HepG2 (cell line): ENCODE measurements at regions not wholly inside any gene's neighbourhood (a gene's known extent, or its start where the extent isn't known, plus 50 kb on each side); places are given as distances from the start of the nearest gene placed in this dataset.

Experiments
- ATAC-seq: fragments of 200-7000 bp; cut with Tn5 transposase; 3 replicates; pipeline ENCODE4 v1.9.1; 2020; ENCODE audit warnings: mild to moderate bottlenecking, moderate library complexity
- BruUV-seq: library from RNA; stranded (reverse); fragments of 400-500 nt; replicated peaks from 2 replicates; lab custom pipeline; 2021; lab: Mats Ljungman, UMichigan
- CTCF ChIA-PET: fragments of 300-600 bp; formaldehyde crosslinking; extraction: SDS; loops from one replicate; lab custom pipeline; 2021; ENCODE audit warnings: low total read pairs, inconsistent platforms, low intra/inter-chr PET ratio; lab: Yijun Ruan, JAX
- POLR2A ChIA-PET: fragments of 350-600 bp; sonication (Branson Sonifier 250); formaldehyde crosslinking; loops from one replicate; lab custom pipeline; 2020; ENCODE audit warnings: antibody characterized with exemption, inconsistent platforms; lab: Yijun Ruan, JAX
- DNase-seq: peaks from one replicate; pipeline ENCODE4 v3.0.0-alpha.2; 2015; ENCODE audit warnings: low spot score
- FAIRE-seq: peaks from 3 replicates; lab custom pipeline; 2011; peaks lifted over from hg19 to GRCh38; lab: Jason Lieb, UNC
- H2AFZ ChIP-seq: one replicate; pipeline ENCODE4 v1.6.1; 2011; ENCODE audit warnings: low read length, inconsistent platforms
- H3K27ac ChIP-seq: fragments of 300-600 bp; 3 replicates; pipeline ENCODE4 v1.8.0; 2011; ENCODE audit warnings: mixed run types, mild to moderate bottlenecking, mixed read lengths, low read length, inconsistent platforms; ENCODE audit not compliant: insufficient read depth; ENCODE audit errors: extremely low read length
- H3K27me3 ChIP-seq, 2 experiments: fragments of 200-600 bp in 1 of 2; 2 replicates in 1 of 2; 3 replicates in 1 of 2; pipeline versions ENCODE4 v1.6.0 to v1.8.0; 2011; ENCODE audit warnings: low read length in 2 of 2, mild to moderate bottlenecking in 2 of 2, moderate library complexity in 2 of 2, inconsistent platforms in 1 of 2; ENCODE audit not compliant: insufficient read depth in 2 of 2, control insufficient read depth in 1 of 2
- H3K36me3 ChIP-seq, 2 experiments: fragments of 200-600 bp in 1 of 2; replicated peaks in 1 of 2; 2 replicates in 1 of 2; 3 replicates in 1 of 2; pipeline versions ENCODE4 v1.5.1 to v1.8.0; 2011; ENCODE audit warnings: low read length in 2 of 2, inconsistent platforms in 1 of 2; ENCODE audit not compliant: insufficient read depth in 2 of 2, control insufficient read depth in 1 of 2
- H3K4me1 ChIP-seq: 2 replicates; pipeline ENCODE4 v1.5.1; 2012; ENCODE audit warnings: low read length, inconsistent platforms; ENCODE audit not compliant: insufficient read depth
- H3K4me2 ChIP-seq: 2 replicates; pipeline ENCODE4 v1.6.0; 2011; ENCODE audit warnings: low read depth, low read length, inconsistent platforms
- H3K4me3 ChIP-seq, 3 experiments: fragments of 200-600 bp in 1 of 3; sonication (generic), shearing (Covaris generic) in 1 of 3; replicated peaks in 1 of 3; 2 replicates each; pipeline ENCODE4 v1.5.1; 2011 to 2016; ENCODE audit warnings: low read length in 3 of 3, inconsistent platforms in 2 of 3, low read depth in 2 of 3, mild to moderate bottlenecking in 2 of 3, control low read depth in 1 of 3, mixed read lengths in 1 of 3; ENCODE audit not compliant: insufficient read depth in 1 of 3
- H3K79me2 ChIP-seq: one replicate; pipeline ENCODE4 v1.6.1; 2011; ENCODE audit warnings: low read length, inconsistent platforms; ENCODE audit not compliant: insufficient read depth
- H3K9ac ChIP-seq: 2 replicates; pipeline ENCODE4 v1.6.0; 2011; ENCODE audit warnings: mild to moderate bottlenecking, low read depth, low read length, inconsistent platforms; ENCODE audit not compliant: insufficient read depth
- H3K9me3 ChIP-seq: 2 replicates; pipeline ENCODE4 v1.5.1; 2012; ENCODE audit warnings: mild to moderate bottlenecking, low read length
- H4K20me1 ChIP-seq: 2 replicates; pipeline ENCODE4 v1.6.0; 2011; ENCODE audit warnings: inconsistent platforms, mild to moderate bottlenecking, low read length, moderate library complexity; ENCODE audit not compliant: insufficient read depth
- CC2D1A ChIP-seq: sonication (generic); formaldehyde crosslinking; IDR thresholded peaks from 2 replicates; pipeline ENCODE4 v1.8.1; 2023; ENCODE audit warnings: mild to moderate bottlenecking, missing genetic modification reagents
- FOSL1 ChIP-seq: sonication (generic); formaldehyde crosslinking; IDR thresholded peaks from 2 replicates; pipeline ENCODE4 v1.9.0; 2021; ENCODE audit warnings: missing genetic modification reagents, borderline replicate concordance
- HMGA1 ChIP-seq: sonication (generic); formaldehyde crosslinking; conservative IDR thresholded peaks from 2 replicates; pipeline ENCODE4 v1.4.0; 2020; ENCODE audit warnings: missing genetic modification reagents
- KLF9 ChIP-seq: IDR thresholded peaks from 2 replicates; pipeline ENCODE4 v1.6.1; 2016; ENCODE audit warnings: low read depth
- MXI1 ChIP-seq: IDR thresholded peaks from 3 replicates; pipeline ENCODE4 v1.6.1; 2012; ENCODE audit warnings: low read depth, low read length, inconsistent platforms, borderline replicate concordance
- NFIB ChIP-seq: sonication (generic); formaldehyde crosslinking; IDR thresholded peaks from 2 replicates; pipeline ENCODE4 v1.9.0; 2021; ENCODE audit warnings: missing genetic modification reagents, mild to moderate bottlenecking, borderline replicate concordance
- NONO ChIP-seq, 2 experiments: fragments of 450-650 bp in 1 of 2; sonication (generic) in 1 of 2; formaldehyde crosslinking in 1 of 2; IDR thresholded peaks in 1 of 2; conservative IDR thresholded peaks in 1 of 2; 2 replicates each; pipeline versions ENCODE4 v1.6.1 to v1.8.0; 2017 to 2022; ENCODE audit warnings: mild to moderate bottlenecking in 1 of 2, missing genetic modification reagents in 1 of 2, moderate library complexity in 1 of 2
- RBAK ChIP-seq: sonication (generic); formaldehyde crosslinking; IDR thresholded peaks from 2 replicates; pipeline ENCODE4 v1.5.1; 2020; ENCODE audit warnings: mild to moderate bottlenecking, missing genetic modification reagents
- SMAD3 ChIP-seq: sonication (generic); formaldehyde crosslinking; IDR thresholded peaks from 2 replicates; pipeline ENCODE4 v1.4.0; 2020; ENCODE audit warnings: missing genetic modification reagents
- SMARCE1 ChIP-seq: fragments of 450-650 bp; IDR thresholded peaks from 2 replicates; pipeline ENCODE4 v1.6.1; 2017; ENCODE audit warnings: borderline replicate concordance
- ZBTB42 ChIP-seq: sonication (generic); formaldehyde crosslinking; IDR thresholded peaks from 2 replicates; pipeline ENCODE4 v1.5.0; 2020; ENCODE audit warnings: mild to moderate bottlenecking, missing genetic modification reagents
- ZNF326 ChIP-seq: sonication (generic); formaldehyde crosslinking; IDR thresholded peaks from 2 replicates; pipeline ENCODE4 v1.4.0; 2020; ENCODE audit warnings: missing genetic modification reagents, borderline replicate concordance
- ZNF460 ChIP-seq: sonication (generic); formaldehyde crosslinking; IDR thresholded peaks from 2 replicates; pipeline ENCODE4 v1.5.1; 2020; ENCODE audit warnings: missing genetic modification reagents, mild to moderate bottlenecking, borderline replicate concordance
- WGBS: methylation state at CpG from one replicate; pipeline ENCODE4 v1.1.6; 2017; ENCODE audit warnings: low lambda C conversion rate; 5-methylcytosine and 5-hydroxymethylcytosine counted together
- in situ Hi-C: cut with HindIII; loops from 2 replicates; pipeline ENCODE4 v1.10.0; 2017; ENCODE audit warnings: low pct_unique_long_range_greater_than_20kb; ENCODE audit not compliant: extremely low pct_ligation_motif_present
- intact Hi-C: fragments of 100-400 bp; cut with micrococcal nuclease; formaldehyde crosslinking; loops from one replicate; pipeline ENCODE4 v1.10.0; 2022; ENCODE audit not compliant: unreplicated experiment
- TF ChIP-seq, protein P1 (sequence below): sonication (generic); formaldehyde crosslinking; conservative IDR thresholded peaks from 2 replicates; pipeline ENCODE4 v1.4.0; 2020; ENCODE audit warnings: mild to moderate bottlenecking, missing genetic modification reagents, moderate library complexity
- TF ChIP-seq, protein P2 (sequence below): IDR thresholded peaks from 2 replicates; pipeline ENCODE4 v1.6.1; 2016; ENCODE audit warnings: control low read depth
- TF ChIP-seq, protein P3 (sequence below): sonication (generic); formaldehyde crosslinking; conservative IDR thresholded peaks from 2 replicates; pipeline ENCODE4 v1.4.0; 2020; ENCODE audit warnings: missing genetic modification reagents

- no peaks in the 10 kb centered on the region for H3K79me2 ChIP-seq
- 16% methylated on average over 1 of the region's 1 CpG for WGBS
- intact Hi-C loops (no loop called here), in situ Hi-C loops (no loop called here)
- H3K4me1 ChIP-seq = no peaks in the 10 kb centered on the region
- ChIA-PET POLR2A (no interaction called here), CTCF (no interaction called here)
- H3K9ac ChIP-seq = no peak overlapping the region
- DNase-seq = no peak
- TF ChIP-seq CC2D1A (CRISPR knock-in tag) (no peak), RBAK (CRISPR knock-in tag) (no peak), ZNF460 (no peak), ZBTB42 (CRISPR knock-in tag) (no peak), SMAD3 (CRISPR knock-in tag) (no peak)
- no peaks in the 10 kb centered on the region for H3K36me3 ChIP-seq
- H2AFZ ChIP-seq = no peak overlapping the region
- H3K4me3 ChIP-seq = no peak overlapping the region
- ATAC-seq = no peak
- no TSS peak for BruUV-seq
- H3K4me2 ChIP-seq = no peak overlapping the region
- no peaks in the 10 kb centered on the region for H4K20me1 ChIP-seq
- H3K27ac ChIP-seq = no peak overlapping the region
- H3K27me3 ChIP-seq = no peaks in the 10 kb centered on the region; a peak in 1 of 5 replicates
- no peaks in the 10 kb centered on the region for H3K9me3 ChIP-seq
- FAIRE-seq = no peak
Observed at GRCh38 chr10:56296618-56297017, 64.4 kb downstream of the ZWINT start.

DNA sequence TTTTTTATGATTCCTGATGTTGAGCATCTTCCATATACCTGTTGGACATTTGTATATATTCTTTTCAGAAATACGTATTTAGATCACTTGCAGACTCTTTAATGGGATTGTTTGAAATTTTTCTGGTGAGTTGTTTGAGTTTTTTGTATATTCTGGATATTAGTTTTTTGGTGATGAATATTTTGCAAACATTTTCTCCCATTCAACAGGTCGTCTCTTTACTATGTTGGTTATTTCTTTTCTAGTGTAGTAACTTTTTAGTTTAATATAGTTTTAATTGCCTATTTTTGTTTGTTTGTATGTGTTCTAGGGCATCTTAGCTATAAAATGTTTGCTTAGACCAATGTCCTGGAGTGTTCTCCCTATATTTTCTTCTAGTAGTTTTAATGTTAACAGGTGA is 72.7 kb downstream of the ZWINT start:
- H2AFZ ChIP-seq = no peak overlapping the region
- intact Hi-C loops = no loop called here
- TF ChIP-seq HMGA1 (CRISPR knock-in tag) (no peak), NFIB (CRISPR knock-in tag) (no peak), ZNF326 (CRISPR knock-in tag) (no peak), FOSL1 (CRISPR knock-in tag) (no peak), SMARCE1 (no peak), NONO (IDR thresholded peaks at IDR 0.05) (no peak), NONO (CRISPR knock-in tag; conservative IDR thresholded peaks at IDR 0.05) (no peak), KLF9 (no peak), MXI1 (no peak)
- TF ChIP-seq, protein P1, sequence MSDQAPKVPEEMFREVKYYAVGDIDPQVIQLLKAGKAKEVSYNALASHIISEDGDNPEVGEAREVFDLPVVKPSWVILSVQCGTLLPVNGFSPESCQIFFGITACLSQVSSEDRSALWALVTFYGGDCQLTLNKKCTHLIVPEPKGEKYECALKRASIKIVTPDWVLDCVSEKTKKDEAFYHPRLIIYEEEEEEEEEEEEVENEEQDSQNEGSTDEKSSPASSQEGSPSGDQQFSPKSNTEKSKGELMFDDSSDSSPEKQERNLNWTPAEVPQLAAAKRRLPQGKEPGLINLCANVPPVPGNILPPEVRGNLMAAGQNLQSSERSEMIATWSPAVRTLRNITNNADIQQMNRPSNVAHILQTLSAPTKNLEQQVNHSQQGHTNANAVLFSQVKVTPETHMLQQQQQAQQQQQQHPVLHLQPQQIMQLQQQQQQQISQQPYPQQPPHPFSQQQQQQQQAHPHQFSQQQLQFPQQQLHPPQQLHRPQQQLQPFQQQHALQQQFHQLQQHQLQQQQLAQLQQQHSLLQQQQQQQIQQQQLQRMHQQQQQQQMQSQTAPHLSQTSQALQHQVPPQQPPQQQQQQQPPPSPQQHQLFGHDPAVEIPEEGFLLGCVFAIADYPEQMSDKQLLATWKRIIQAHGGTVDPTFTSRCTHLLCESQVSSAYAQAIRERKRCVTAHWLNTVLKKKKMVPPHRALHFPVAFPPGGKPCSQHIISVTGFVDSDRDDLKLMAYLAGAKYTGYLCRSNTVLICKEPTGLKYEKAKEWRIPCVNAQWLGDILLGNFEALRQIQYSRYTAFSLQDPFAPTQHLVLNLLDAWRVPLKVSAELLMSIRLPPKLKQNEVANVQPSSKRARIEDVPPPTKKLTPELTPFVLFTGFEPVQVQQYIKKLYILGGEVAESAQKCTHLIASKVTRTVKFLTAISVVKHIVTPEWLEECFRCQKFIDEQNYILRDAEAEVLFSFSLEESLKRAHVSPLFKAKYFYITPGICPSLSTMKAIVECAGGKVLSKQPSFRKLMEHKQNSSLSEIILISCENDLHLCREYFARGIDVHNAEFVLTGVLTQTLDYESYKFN (CRISPR knock-in tag) = no peak
- TF ChIP-seq, protein P2, sequence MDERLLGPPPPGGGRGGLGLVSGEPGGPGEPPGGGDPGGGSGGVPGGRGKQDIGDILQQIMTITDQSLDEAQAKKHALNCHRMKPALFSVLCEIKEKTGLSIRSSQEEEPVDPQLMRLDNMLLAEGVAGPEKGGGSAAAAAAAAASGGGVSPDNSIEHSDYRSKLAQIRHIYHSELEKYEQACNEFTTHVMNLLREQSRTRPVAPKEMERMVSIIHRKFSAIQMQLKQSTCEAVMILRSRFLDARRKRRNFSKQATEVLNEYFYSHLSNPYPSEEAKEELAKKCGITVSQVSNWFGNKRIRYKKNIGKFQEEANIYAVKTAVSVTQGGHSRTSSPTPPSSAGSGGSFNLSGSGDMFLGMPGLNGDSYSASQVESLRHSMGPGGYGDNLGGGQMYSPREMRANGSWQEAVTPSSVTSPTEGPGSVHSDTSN = no peak
- TF ChIP-seq, protein P3, sequence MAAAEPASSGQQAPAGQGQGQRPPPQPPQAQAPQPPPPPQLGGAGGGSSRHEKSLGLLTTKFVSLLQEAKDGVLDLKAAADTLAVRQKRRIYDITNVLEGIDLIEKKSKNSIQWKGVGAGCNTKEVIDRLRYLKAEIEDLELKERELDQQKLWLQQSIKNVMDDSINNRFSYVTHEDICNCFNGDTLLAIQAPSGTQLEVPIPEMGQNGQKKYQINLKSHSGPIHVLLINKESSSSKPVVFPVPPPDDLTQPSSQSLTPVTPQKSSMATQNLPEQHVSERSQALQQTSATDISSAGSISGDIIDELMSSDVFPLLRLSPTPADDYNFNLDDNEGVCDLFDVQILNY = no peak

More for the DNA sequence above, 72.7 kb downstream of the ZWINT start:
- BruUV-seq = no TSS peak
- H3K27me3 ChIP-seq = no peaks in the 10 kb centered on the region
- CTCF ChIA-PET = no interaction called here
- DNase-seq = no peak
- 0% methylated on average over 2 of the region's 2 CpGs for WGBS
- no peak overlapping the region for H3K27ac ChIP-seq
- no peaks in the 10 kb centered on the region for H3K9me3 ChIP-seq
- H3K4me1 ChIP-seq = no peaks in the 10 kb centered on the region
- no peak overlapping the region for H3K9ac ChIP-seq
- H3K4me3 ChIP-seq = no peak overlapping the region
- no peak overlapping the region for H3K4me2 ChIP-seq
- POLR2A ChIA-PET = no interaction called here
- no peak for FAIRE-seq
- no peaks in the 10 kb centered on the region for H3K36me3 ChIP-seq
- no peaks in the 10 kb centered on the region for H4K20me1 ChIP-seq
- in situ Hi-C loops = no loop called here
- no peaks in the 10 kb centered on the region for H3K79me2 ChIP-seq
- no peak for ATAC-seq
